ENCODE measurements at regions not wholly inside any gene's neighbourhood (a gene's known extent, or its start where the extent isn't known, plus 50 kb on each side); places are given as distances from the start of the nearest gene placed in this dataset.
"Not testable (repeated sequence)": the region's sequence is repeated elsewhere in the genome, so short reads cannot be mapped to it uniquely, and the experiment has no call there.

- Histone ChIP-seq H3K27ac (no peak overlapping the region), H3K9me3 (peaks cover 0 to 6% (median 0%) of the 10 kb centered on the region in 3 donors), H3K36me3 (no peaks in the 10 kb centered on the region), H3K4me3 (no peak overlapping the region), H3K27me3 (no peaks in the 10 kb centered on the region), H3K4me1 (no peaks in the 10 kb centered on the region)
- TF ChIP-seq POLR2AphosphoS5 (IDR thresholded peaks at IDR 0.05): no peak
- TF ChIP-seq POLR2A (IDR thresholded peaks at IDR 0.05): no peak
- no peak for ATAC-seq
- WGBS, 2 donors (ENCODE audit: low coverage in 1 of 2): 66 to 79% methylated on average over 4 of the region's 4 CpGs
Observed at GRCh38 chr21:25161571-25161970, 445.7 kb downstream of the MRPL39 start.

GRCh38 chr21:25155020-25155419 lies 452.3 kb downstream of the MRPL39 start:
- H3K27me3 ChIP-seq, H3K36me3 ChIP-seq, ATAC-seq, H3K4me1 ChIP-seq, H3K9me3 ChIP-seq, H3K4me3 ChIP-seq, H3K27ac ChIP-seq: not testable (repeated sequence)
- WGBS, 2 donors (ENCODE audit: low coverage in 1 of 2): 20 to 38% methylated on average over 1 of the region's 1 CpG

- ATAC-seq: no peak
- TF ChIP-seq CTCF (IDR thresholded peaks at IDR 0.05) (no peak), POLR2AphosphoS5 (IDR thresholded peaks at IDR 0.05) (no peak)
- Histone ChIP-seq H3K36me3 (no peaks in the 10 kb centered on the region), H3K4me1 (no peaks in the 10 kb centered on the region), H3K27me3 (no peaks in the 10 kb centered on the region), H3K9me3 (no peaks in the 10 kb centered on the region), H3K27ac (no peak overlapping the region), H3K4me3 (no peak overlapping the region)
- no CpG with 5 or more reads among the region's 1 CpG for WGBS, 2 donors (ENCODE audit: low coverage in 1 of 2)
Observed at GRCh38 chr21:25149022-25149421, 458.3 kb downstream of the MRPL39 start.

GRCh38 chr21:25139414-25139813 lies 467.9 kb downstream of the MRPL39 start:
- ATAC-seq: no peak
- Histone ChIP-seq H3K27me3 (no peaks in the 10 kb centered on the region), H3K4me1 (no peaks in the 10 kb centered on the region), H3K9me3 (no peaks in the 10 kb centered on the region), H3K4me3 (no peak overlapping the region), H3K27ac (no peak overlapping the region), H3K36me3 (no peaks in the 10 kb centered on the region)
- TF ChIP-seq POLR2AphosphoS5 (IDR thresholded peaks at IDR 0.05) (no peak), CTCF (IDR thresholded peaks at IDR 0.05) (no peak), POLR2A (IDR thresholded peaks at IDR 0.05) (no peak), EP300 (IDR thresholded peaks at IDR 0.05) (no peak)
- WGBS, 2 donors (ENCODE audit: low coverage in 1 of 2): 7 to 14% methylated on average over 1 of the region's 1 CpG

- ATAC-seq: no peak
- Histone ChIP-seq H3K9me3 (no peaks in the 10 kb centered on the region), H3K27me3 (no peaks in the 10 kb centered on the region), H3K4me3 (no peak overlapping the region), H3K36me3 (no peaks in the 10 kb centered on the region), H3K4me1 (no peaks in the 10 kb centered on the region), H3K27ac (no peak overlapping the region)
- TF ChIP-seq POLR2AphosphoS5 (IDR thresholded peaks at IDR 0.05) (no peak), POLR2A (IDR thresholded peaks at IDR 0.05) (no peak), CTCF (IDR thresholded peaks at IDR 0.05) (no peak), EP300 (IDR thresholded peaks at IDR 0.05) (no peak)
- 50 to 86% methylated on average over 1 to 2 of the region's 2 CpGs for WGBS, 2 donors (ENCODE audit: low coverage in 1 of 2)
Observed at GRCh38 chr21:25133939-25134338, 473.3 kb downstream of the MRPL39 start.

- no peak for ATAC-seq
- 83% methylated on average over 1 of the region's 1 CpG; no CpG with 5 or more reads in 1 of the 2 donors for WGBS, 2 donors (ENCODE audit: low coverage in 1 of 2)
- Histone ChIP-seq H3K4me1 (no peaks in the 10 kb centered on the region), H3K27me3 (no peaks in the 10 kb centered on the region), H3K36me3 (no peaks in the 10 kb centered on the region), H3K4me3 (no peak overlapping the region), H3K9me3 (no peaks in the 10 kb centered on the region), H3K27ac (no peak overlapping the region)
- no peak for TF ChIP-seq POLR2AphosphoS5 (IDR thresholded peaks at IDR 0.05)
- no peak for TF ChIP-seq EP300 (IDR thresholded peaks at IDR 0.05)
- TF ChIP-seq CTCF (IDR thresholded peaks at IDR 0.05): no peak
Observed at GRCh38 chr21:25127811-25128210, 479.5 kb downstream of the MRPL39 start.
